NT2/D1 (cell line): ENCODE measurements at regions not wholly inside any gene's neighbourhood (a gene's known extent, or its start where the extent isn't known, plus 50 kb on each side); places are given as distances from the start of the nearest gene placed in this dataset.

Experiments
- SUZ12 ChIP-seq: IDR thresholded peaks from 2 replicates; pipeline ENCODE4 v1.6.1; 2011; ENCODE audit not compliant: insufficient read length, insufficient read depth; ENCODE audit errors: extremely low read depth
- YY1 ChIP-seq: IDR thresholded peaks from 2 replicates; pipeline ENCODE4 v1.6.1; 2011; ENCODE audit not compliant: insufficient read length, insufficient read depth
- ZNF274 ChIP-seq: IDR thresholded peaks from 2 replicates; pipeline ENCODE4 v1.6.1; 2011; ENCODE audit warnings: mild to moderate bottlenecking, low read depth, low read length

DNA sequence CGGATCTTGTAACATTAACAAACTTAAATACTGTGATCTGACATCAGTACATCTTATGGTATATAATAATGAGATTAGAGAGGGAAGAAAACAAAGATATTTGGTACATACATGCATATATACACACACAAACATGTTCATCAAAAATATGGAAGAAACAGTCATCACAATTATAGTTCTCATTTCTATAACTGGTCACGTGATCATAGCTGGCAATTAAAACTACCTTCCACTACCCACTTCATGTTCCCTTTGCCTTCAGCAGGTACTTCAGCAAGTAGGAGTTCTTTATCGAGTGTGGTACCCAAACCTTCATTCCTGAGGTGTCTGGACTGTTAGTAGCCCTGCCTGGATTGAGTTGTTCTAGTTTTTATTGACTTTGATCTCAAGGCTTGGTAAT lies 70.9 kb upstream of the ALDH1A3 start:
- TF ChIP-seq ZNF274: no peak
- TF ChIP-seq YY1: no peak
- TF ChIP-seq SUZ12: no peak
